HepG2 (cell line): ENCODE measurements at regions not wholly inside any gene's neighbourhood (a gene's known extent, or its start where the extent isn't known, plus 50 kb on each side); places are given as distances from the start of the nearest gene placed in this dataset.

ENCODE experiments used
- ATAC-seq: fragments of 200-7000 bp; cut with Tn5 transposase; 3 replicates; pipeline ENCODE4 v1.9.1; 2020; ENCODE audit warnings: mild to moderate bottlenecking, moderate library complexity
- BruUV-seq: library from RNA; stranded (reverse); fragments of 400-500 nt; replicated peaks from 2 replicates; lab custom pipeline; 2021; lab: Mats Ljungman, UMichigan
- CTCF ChIA-PET: fragments of 300-600 bp; formaldehyde crosslinking; extraction: SDS; loops from one replicate; lab custom pipeline; 2021; ENCODE audit warnings: low total read pairs, inconsistent platforms, low intra/inter-chr PET ratio; lab: Yijun Ruan, JAX
- POLR2A ChIA-PET: fragments of 350-600 bp; sonication (Branson Sonifier 250); formaldehyde crosslinking; loops from one replicate; lab custom pipeline; 2020; ENCODE audit warnings: antibody characterized with exemption, inconsistent platforms; lab: Yijun Ruan, JAX
- DNase-seq: peaks from one replicate; pipeline ENCODE4 v3.0.0-alpha.2; 2015; ENCODE audit warnings: low spot score
- FAIRE-seq: peaks from 3 replicates; lab custom pipeline; 2011; peaks lifted over from hg19 to GRCh38; lab: Jason Lieb, UNC
- H2AFZ ChIP-seq: one replicate; pipeline ENCODE4 v1.6.1; 2011; ENCODE audit warnings: low read length, inconsistent platforms
- H3K27ac ChIP-seq: fragments of 300-600 bp; 3 replicates; pipeline ENCODE4 v1.8.0; 2011; ENCODE audit warnings: mixed run types, mild to moderate bottlenecking, mixed read lengths, low read length, inconsistent platforms; ENCODE audit not compliant: insufficient read depth; ENCODE audit errors: extremely low read length
- H3K27me3 ChIP-seq, 2 experiments: fragments of 200-600 bp in 1 of 2; 2 replicates in 1 of 2; 3 replicates in 1 of 2; pipeline versions ENCODE4 v1.6.0 to v1.8.0; 2011; ENCODE audit warnings: low read length in 2 of 2, mild to moderate bottlenecking in 2 of 2, moderate library complexity in 2 of 2, inconsistent platforms in 1 of 2; ENCODE audit not compliant: insufficient read depth in 2 of 2, control insufficient read depth in 1 of 2
- H3K36me3 ChIP-seq, 2 experiments: fragments of 200-600 bp in 1 of 2; replicated peaks in 1 of 2; 2 replicates in 1 of 2; 3 replicates in 1 of 2; pipeline versions ENCODE4 v1.5.1 to v1.8.0; 2011; ENCODE audit warnings: low read length in 2 of 2, inconsistent platforms in 1 of 2; ENCODE audit not compliant: insufficient read depth in 2 of 2, control insufficient read depth in 1 of 2
- H3K4me1 ChIP-seq: 2 replicates; pipeline ENCODE4 v1.5.1; 2012; ENCODE audit warnings: low read length, inconsistent platforms; ENCODE audit not compliant: insufficient read depth
- H3K4me2 ChIP-seq: 2 replicates; pipeline ENCODE4 v1.6.0; 2011; ENCODE audit warnings: low read depth, low read length, inconsistent platforms
- H3K4me3 ChIP-seq, 3 experiments: fragments of 200-600 bp in 1 of 3; sonication (generic), shearing (Covaris generic) in 1 of 3; replicated peaks in 1 of 3; 2 replicates each; pipeline ENCODE4 v1.5.1; 2011 to 2016; ENCODE audit warnings: low read length in 3 of 3, inconsistent platforms in 2 of 3, low read depth in 2 of 3, mild to moderate bottlenecking in 2 of 3, control low read depth in 1 of 3, mixed read lengths in 1 of 3; ENCODE audit not compliant: insufficient read depth in 1 of 3
- H3K79me2 ChIP-seq: one replicate; pipeline ENCODE4 v1.6.1; 2011; ENCODE audit warnings: low read length, inconsistent platforms; ENCODE audit not compliant: insufficient read depth
- H3K9ac ChIP-seq: 2 replicates; pipeline ENCODE4 v1.6.0; 2011; ENCODE audit warnings: mild to moderate bottlenecking, low read depth, low read length, inconsistent platforms; ENCODE audit not compliant: insufficient read depth
- H3K9me3 ChIP-seq: 2 replicates; pipeline ENCODE4 v1.5.1; 2012; ENCODE audit warnings: mild to moderate bottlenecking, low read length
- H4K20me1 ChIP-seq: 2 replicates; pipeline ENCODE4 v1.6.0; 2011; ENCODE audit warnings: inconsistent platforms, mild to moderate bottlenecking, low read length, moderate library complexity; ENCODE audit not compliant: insufficient read depth
- CREM ChIP-seq, 2 experiments: sonication (generic) in 1 of 2; formaldehyde crosslinking in 1 of 2; IDR thresholded peaks; 2 replicates each; pipeline versions ENCODE4 v1.4.0 to v1.6.1; 2016 to 2020; ENCODE audit warnings: antibody characterized with exemption in 1 of 2, mild to moderate bottlenecking in 1 of 2, missing genetic modification reagents in 1 of 2
- NR3C1 ChIP-seq: sonication (generic); formaldehyde crosslinking; IDR thresholded peaks from 2 replicates; pipeline ENCODE4 v1.4.0; 2020; ENCODE audit warnings: missing genetic modification reagents
- PATZ1 ChIP-seq: sonication (generic); formaldehyde crosslinking; IDR thresholded peaks from 2 replicates; pipeline ENCODE4 v1.4.0; 2020; ENCODE audit warnings: missing genetic modification reagents
- RFX3 ChIP-seq: IDR thresholded peaks from 2 replicates; pipeline ENCODE4 v1.6.1; 2016; ENCODE audit warnings: missing biosample characterization, missing genetic modification reagents
- SAFB2 ChIP-seq: sonication (generic); formaldehyde crosslinking; IDR thresholded peaks from 2 replicates; pipeline ENCODE4 v1.5.1; 2020; ENCODE audit warnings: missing genetic modification reagents, low read depth, mild to moderate bottlenecking, borderline replicate concordance
- ZNF251 ChIP-seq: sonication (generic); formaldehyde crosslinking; IDR thresholded peaks from 2 replicates; pipeline ENCODE4 v1.9.0; 2021; ENCODE audit warnings: mild to moderate bottlenecking, missing genetic modification reagents
- ZNF253 ChIP-seq: sonication (generic); formaldehyde crosslinking; IDR thresholded peaks from 2 replicates; pipeline ENCODE4 v1.8.0; 2022; ENCODE audit warnings: mild to moderate bottlenecking, missing genetic modification reagents, borderline replicate concordance
- ZNF263 ChIP-seq: sonication (generic); formaldehyde crosslinking; IDR thresholded peaks from 2 replicates; pipeline ENCODE4 v1.4.0; 2020; ENCODE audit warnings: missing genetic modification reagents
- ZNF33B ChIP-seq: sonication (generic); formaldehyde crosslinking; IDR thresholded peaks from 2 replicates; pipeline ENCODE4 v1.5.1; 2020; ENCODE audit warnings: mild to moderate bottlenecking, missing genetic modification reagents
- ZNF629 ChIP-seq: sonication (generic); formaldehyde crosslinking; conservative IDR thresholded peaks from 2 replicates; pipeline ENCODE4 v1.5.0; 2020; ENCODE audit warnings: missing genetic modification reagents
- ZNF737 ChIP-seq: sonication (generic); formaldehyde crosslinking; IDR thresholded peaks from 2 replicates; pipeline ENCODE4 v1.5.0; 2020; ENCODE audit warnings: missing genetic modification reagents, mild to moderate bottlenecking, borderline replicate concordance
- WGBS: methylation state at CpG from one replicate; pipeline ENCODE4 v1.1.6; 2017; ENCODE audit warnings: low lambda C conversion rate; 5-methylcytosine and 5-hydroxymethylcytosine counted together
- in situ Hi-C: cut with HindIII; loops from 2 replicates; pipeline ENCODE4 v1.10.0; 2017; ENCODE audit warnings: low pct_unique_long_range_greater_than_20kb; ENCODE audit not compliant: extremely low pct_ligation_motif_present
- intact Hi-C: fragments of 100-400 bp; cut with micrococcal nuclease; formaldehyde crosslinking; loops from one replicate; pipeline ENCODE4 v1.10.0; 2022; ENCODE audit not compliant: unreplicated experiment
- TF ChIP-seq, protein P1 (sequence below): sonication (generic); formaldehyde crosslinking; IDR thresholded peaks from 2 replicates; pipeline ENCODE4 v1.4.0; 2020; ENCODE audit warnings: missing genetic modification reagents
- TF ChIP-seq, protein P2 (sequence below): sonication (generic); formaldehyde crosslinking; IDR thresholded peaks from 2 replicates; pipeline ENCODE4 v1.5.0; 2020; ENCODE audit warnings: missing genetic modification reagents

DNA sequence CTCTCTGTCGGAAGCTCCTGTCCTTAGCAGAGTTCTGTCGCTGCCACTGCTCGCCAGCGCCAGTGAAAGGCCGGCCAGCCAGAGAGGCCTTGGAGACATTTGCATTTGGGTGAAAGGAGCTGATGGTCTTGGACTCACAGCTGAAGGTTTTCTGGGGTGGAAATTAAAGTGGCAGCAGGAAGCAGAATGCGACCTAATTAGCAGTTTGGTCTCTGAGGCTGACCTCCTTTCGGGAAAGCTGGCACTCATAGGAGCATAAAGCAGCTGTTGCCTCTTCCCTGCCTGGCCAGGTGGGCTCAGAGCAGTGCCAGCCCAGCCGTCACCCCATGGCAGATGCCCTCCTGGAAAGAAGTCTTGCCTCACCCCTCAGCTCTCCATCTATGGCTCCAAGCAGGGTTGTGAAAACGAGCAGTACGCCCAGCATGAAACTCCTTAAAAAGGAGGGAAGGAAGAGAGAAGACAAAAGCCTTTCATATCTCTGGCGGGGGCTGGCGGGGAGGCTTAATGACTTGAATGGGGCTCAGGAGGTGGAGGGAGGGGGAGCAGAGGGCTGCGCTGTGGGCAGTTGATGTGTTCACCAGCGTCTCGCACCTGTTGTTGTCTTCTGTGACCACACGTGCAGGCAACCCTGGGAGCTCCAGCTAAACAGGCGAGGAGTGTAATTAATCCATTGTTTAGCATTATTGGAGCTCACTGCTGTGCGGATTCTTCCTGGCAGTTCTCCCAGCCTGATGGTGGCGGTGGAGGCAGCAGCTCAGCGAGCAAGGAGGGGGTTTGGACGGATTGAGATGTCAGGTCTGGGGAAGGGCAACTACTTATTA is 264.0 kb downstream of the MID1IP1 start:
- ATAC-seq (no peak), DNase-seq (no peak), FAIRE-seq (no peak)
- WGBS = 80% methylated on average over 7 of the region's 21 CpGs
- CTCF ChIA-PET = no interaction called here
- no TSS peak for BruUV-seq
- H3K9ac ChIP-seq = no peak overlapping the region
- in situ Hi-C loops (no loop called here), intact Hi-C loops (no loop called here)
- H3K9me3 ChIP-seq = no peaks in the 10 kb centered on the region
- H2AFZ ChIP-seq = no peak overlapping the region
- no peak for TF ChIP-seq ZNF629
- no peak for TF ChIP-seq ZNF737
- TF ChIP-seq, protein P1, sequence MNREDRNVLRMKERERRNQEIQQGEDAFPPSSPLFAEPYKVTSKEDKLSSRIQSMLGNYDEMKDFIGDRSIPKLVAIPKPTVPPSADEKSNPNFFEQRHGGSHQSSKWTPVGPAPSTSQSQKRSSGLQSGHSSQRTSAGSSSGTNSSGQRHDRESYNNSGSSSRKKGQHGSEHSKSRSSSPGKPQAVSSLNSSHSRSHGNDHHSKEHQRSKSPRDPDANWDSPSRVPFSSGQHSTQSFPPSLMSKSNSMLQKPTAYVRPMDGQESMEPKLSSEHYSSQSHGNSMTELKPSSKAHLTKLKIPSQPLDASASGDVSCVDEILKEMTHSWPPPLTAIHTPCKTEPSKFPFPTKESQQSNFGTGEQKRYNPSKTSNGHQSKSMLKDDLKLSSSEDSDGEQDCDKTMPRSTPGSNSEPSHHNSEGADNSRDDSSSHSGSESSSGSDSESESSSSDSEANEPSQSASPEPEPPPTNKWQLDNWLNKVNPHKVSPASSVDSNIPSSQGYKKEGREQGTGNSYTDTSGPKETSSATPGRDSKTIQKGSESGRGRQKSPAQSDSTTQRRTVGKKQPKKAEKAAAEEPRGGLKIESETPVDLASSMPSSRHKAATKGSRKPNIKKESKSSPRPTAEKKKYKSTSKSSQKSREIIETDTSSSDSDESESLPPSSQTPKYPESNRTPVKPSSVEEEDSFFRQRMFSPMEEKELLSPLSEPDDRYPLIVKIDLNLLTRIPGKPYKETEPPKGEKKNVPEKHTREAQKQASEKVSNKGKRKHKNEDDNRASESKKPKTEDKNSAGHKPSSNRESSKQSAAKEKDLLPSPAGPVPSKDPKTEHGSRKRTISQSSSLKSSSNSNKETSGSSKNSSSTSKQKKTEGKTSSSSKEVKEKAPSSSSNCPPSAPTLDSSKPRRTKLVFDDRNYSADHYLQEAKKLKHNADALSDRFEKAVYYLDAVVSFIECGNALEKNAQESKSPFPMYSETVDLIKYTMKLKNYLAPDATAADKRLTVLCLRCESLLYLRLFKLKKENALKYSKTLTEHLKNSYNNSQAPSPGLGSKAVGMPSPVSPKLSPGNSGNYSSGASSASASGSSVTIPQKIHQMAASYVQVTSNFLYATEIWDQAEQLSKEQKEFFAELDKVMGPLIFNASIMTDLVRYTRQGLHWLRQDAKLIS (CRISPR knock-in tag) = no peak
- no peak for TF ChIP-seq ZNF263 (CRISPR knock-in tag)
- no peak for TF ChIP-seq ZNF251
- no peak for TF ChIP-seq PATZ1 (CRISPR knock-in tag)
- no peak for TF ChIP-seq RFX3 (CRISPR knock-in tag)
- TF ChIP-seq CREM (IDR thresholded peaks at IDR 0.05) = no peak
- no peak for TF ChIP-seq CREM (CRISPR knock-in tag; IDR thresholded peaks at IDR 0.05)
- no peak for TF ChIP-seq ZNF253 (CRISPR knock-in tag)
- TF ChIP-seq NR3C1 = no peak
- TF ChIP-seq, protein P2, sequence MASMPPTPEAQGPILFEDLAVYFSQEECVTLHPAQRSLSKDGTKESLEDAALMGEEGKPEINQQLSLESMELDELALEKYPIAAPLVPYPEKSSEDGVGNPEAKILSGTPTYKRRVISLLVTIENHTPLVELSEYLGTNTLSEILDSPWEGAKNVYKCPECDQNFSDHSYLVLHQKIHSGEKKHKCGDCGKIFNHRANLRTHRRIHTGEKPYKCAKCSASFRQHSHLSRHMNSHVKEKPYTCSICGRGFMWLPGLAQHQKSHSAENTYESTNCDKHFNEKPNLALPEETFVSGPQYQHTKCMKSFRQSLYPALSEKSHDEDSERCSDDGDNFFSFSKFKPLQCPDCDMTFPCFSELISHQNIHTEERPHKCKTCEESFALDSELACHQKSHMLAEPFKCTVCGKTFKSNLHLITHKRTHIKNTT (CRISPR knock-in tag) = no peak
- TF ChIP-seq SAFB2 (CRISPR knock-in tag) = no peak
- no peak for TF ChIP-seq ZNF33B (CRISPR knock-in tag)
- H3K4me1 ChIP-seq = no peaks in the 10 kb centered on the region
- no peak overlapping the region for H3K4me3 ChIP-seq
- POLR2A ChIA-PET = no interaction called here
- no peak overlapping the region for H3K27ac ChIP-seq
- no peak overlapping the region for H3K4me2 ChIP-seq
- no peaks in the 10 kb centered on the region for H3K79me2 ChIP-seq
- H3K27me3 ChIP-seq = no peaks in the 10 kb centered on the region
- no peaks in the 10 kb centered on the region for H4K20me1 ChIP-seq
- no peaks in the 10 kb centered on the region for H3K36me3 ChIP-seq
